H1 (cell line): ENCODE measurements at regions not wholly inside any gene's neighbourhood (a gene's known extent, or its start where the extent isn't known, plus 50 kb on each side); places are given as distances from the start of the nearest gene placed in this dataset.

Source experiments
- CBX8 ChIP-seq: fragments of 300-800, 300-1000 bp; sonication (generic); IDR thresholded peaks from 2 replicates; pipeline ENCODE4 v1.7.1; 2016; ENCODE audit warnings: low read depth, low read length, borderline replicate concordance
- EGR1 ChIP-seq: IDR thresholded peaks from 2 replicates; pipeline ENCODE4 v1.6.1; 2011; ENCODE audit warnings: low read depth, low read length, borderline replicate concordance
- EP300 ChIP-seq, 2 experiments: IDR thresholded peaks; 1 replicate in 1 of 2; 2 replicates in 1 of 2; pipeline ENCODE4 v1.6.1; 2011 to 2012; ENCODE audit warnings: low read depth in 2 of 2, low read length in 2 of 2, mild to moderate bottlenecking in 2 of 2, borderline replicate concordance in 1 of 2, inconsistent platforms in 1 of 2, moderate library complexity in 1 of 2
- RFX5 ChIP-seq: IDR thresholded peaks from 2 replicates; pipeline ENCODE4 v1.6.1; 2011; ENCODE audit warnings: low read depth, low read length, improper control_type of control experiment, borderline replicate concordance

DNA sequence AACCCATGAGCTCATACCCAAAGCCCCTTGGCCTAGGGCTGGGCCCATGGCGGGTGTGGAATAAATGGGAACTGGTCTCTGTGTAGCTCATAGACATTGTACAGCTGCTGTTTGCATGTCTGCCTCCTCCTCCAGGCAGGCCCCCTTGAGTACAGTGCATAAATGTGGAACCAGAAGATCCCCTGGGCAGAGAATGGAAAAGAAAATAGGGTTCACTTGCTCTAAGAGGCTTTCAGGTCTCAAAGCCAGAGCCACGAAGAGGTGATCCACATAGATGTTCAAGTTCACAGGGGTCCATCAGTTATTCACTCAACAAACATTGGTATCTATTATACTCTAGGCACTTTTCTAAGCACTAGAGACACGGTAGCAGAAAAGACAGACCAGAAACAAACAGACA lies 79.2 kb upstream of the CACNA1A start (continued):
- no peak for TF ChIP-seq CBX8
- no peak for TF ChIP-seq EGR1
- TF ChIP-seq RFX5: no peak
- TF ChIP-seq EP300 (IDR thresholded peaks at IDR 0.05; ENCODE audit: borderline replicate concordance in 1 of 2, low read depth in 2 of 2, low read length in 2 of 2): no peak
